MM.1S (cell line): ENCODE measurements at regions not wholly inside any gene's neighbourhood (a gene's known extent, or its start where the extent isn't known, plus 50 kb on each side); places are given as distances from the start of the nearest gene placed in this dataset.

Source experiments
- CTCF ChIP-seq: fragments of 300-600 bp; sonication (generic); IDR thresholded peaks from 2 replicates; pipeline ENCODE4 v1.5.1; 2016; ENCODE audit warnings: antibody characterized with exemption, low read length, mixed read lengths
- EZH2 ChIP-seq: fragments of 300-600 bp; sonication (generic); optimal IDR thresholded peaks from 2 replicates; pipeline ENCODE3; 2017; ENCODE audit warnings: low read depth, mild to moderate bottlenecking, antibody characterized with exemption, low read length, mixed read lengths

DNA sequence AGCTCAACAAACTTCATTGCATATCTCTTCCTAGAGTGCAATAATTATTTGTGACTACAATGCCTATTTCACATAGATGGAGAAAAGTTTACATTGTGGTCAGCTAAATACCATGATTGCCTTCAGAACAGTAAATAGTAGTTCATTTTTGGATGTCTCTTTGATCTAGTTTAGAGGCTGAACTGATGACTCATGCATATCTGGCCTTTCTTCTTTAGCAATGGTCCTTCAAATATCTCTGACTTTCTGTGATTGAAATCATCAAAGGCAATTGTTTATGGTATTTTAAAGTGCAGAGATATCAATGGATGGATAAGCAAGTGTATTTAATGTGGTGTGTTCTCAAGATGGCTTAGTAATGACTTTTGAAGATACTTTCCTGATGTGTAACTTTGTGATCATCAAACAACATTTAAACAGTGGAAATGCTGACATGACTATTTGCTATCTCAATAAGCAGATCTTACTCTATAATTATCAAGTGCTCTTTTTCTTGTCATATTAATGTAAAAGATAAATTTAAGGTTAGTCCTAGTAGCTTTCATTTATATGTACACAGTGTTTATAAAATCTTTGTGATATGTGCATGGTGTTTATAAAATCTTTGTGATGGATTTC is 523.7 kb upstream of the SLC35B3 start:
- TF ChIP-seq EZH2 (no peak), CTCF (no peak)
